ENCODE measurements at regions not wholly inside any gene's neighbourhood (a gene's known extent, or its start where the extent isn't known, plus 50 kb on each side); places are given as distances from the start of the nearest gene placed in this dataset.

DNA sequence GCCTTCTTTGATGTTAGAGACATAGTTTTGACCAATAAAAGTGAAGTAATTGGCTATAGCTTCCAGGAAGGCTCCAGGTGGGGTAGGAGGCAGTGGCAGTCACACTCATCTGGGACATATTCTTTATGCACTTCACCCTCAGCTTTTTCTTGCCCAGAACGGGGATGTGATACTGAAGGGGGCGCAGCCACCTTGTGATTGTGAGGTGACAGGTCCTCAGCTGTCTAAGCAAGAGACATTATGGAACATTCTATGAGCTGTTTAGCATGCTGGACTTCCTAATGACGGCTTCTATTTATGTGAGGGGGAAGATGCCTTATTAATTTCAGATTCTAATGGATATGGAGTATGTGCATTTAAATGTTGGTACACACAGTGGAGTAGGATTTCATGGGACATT lies 151.3 kb upstream of the ZFP64 start:
- TF ChIP-seq, protein P1, sequence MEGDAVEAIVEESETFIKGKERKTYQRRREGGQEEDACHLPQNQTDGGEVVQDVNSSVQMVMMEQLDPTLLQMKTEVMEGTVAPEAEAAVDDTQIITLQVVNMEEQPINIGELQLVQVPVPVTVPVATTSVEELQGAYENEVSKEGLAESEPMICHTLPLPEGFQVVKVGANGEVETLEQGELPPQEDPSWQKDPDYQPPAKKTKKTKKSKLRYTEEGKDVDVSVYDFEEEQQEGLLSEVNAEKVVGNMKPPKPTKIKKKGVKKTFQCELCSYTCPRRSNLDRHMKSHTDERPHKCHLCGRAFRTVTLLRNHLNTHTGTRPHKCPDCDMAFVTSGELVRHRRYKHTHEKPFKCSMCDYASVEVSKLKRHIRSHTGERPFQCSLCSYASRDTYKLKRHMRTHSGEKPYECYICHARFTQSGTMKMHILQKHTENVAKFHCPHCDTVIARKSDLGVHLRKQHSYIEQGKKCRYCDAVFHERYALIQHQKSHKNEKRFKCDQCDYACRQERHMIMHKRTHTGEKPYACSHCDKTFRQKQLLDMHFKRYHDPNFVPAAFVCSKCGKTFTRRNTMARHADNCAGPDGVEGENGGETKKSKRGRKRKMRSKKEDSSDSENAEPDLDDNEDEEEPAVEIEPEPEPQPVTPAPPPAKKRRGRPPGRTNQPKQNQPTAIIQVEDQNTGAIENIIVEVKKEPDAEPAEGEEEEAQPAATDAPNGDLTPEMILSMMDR (IDR thresholded peaks at IDR 0.05; ENCODE audit: low read depth, low read length, missing input control), result no peak
- TF ChIP-seq RAD21 (IDR thresholded peaks at IDR 0.05) (no peak), YY1 (IDR thresholded peaks at IDR 0.05) (no peak)
